Activated CD4-positive, CD25-positive, alpha-beta regulatory T cell treated with anti-CD3 and anti-CD28 coated beads, Interleukin-2, amount 50 U/mL, for 72 hours (primary cell): ENCODE measurements at regions not wholly inside any gene's neighbourhood (a gene's known extent, or its start where the extent isn't known, plus 50 kb on each side); places are given as distances from the start of the nearest gene placed in this dataset.

Experiments used
- DNase-seq: peaks from one replicate; pipeline ENCODE4 v3.0.0; 2021

GRCh38 chr3:117091676-117092075 is 382.1 kb downstream of the TUSC7 start:
- DNase-seq = no peak

DNA sequence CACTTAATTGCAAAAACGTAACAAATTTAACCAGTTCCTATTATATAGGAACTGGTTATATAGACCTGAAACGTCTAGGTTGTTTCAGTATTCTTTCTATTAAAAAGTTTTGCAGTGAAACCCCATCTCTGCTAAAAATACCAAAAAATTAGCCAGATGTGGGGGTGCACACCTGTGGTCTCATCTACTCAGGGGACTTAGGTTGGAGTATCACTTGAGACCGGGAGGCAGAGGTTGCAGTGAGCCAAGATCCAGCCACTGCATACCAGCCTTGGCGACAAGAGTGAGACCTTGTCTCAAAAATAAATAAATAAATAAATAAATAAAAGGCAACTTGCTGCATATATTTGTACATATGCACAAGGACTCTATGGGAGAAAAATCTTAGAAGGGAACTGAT is 387.0 kb downstream of the TUSC7 start:
- DNase-seq = no peak

DNA sequence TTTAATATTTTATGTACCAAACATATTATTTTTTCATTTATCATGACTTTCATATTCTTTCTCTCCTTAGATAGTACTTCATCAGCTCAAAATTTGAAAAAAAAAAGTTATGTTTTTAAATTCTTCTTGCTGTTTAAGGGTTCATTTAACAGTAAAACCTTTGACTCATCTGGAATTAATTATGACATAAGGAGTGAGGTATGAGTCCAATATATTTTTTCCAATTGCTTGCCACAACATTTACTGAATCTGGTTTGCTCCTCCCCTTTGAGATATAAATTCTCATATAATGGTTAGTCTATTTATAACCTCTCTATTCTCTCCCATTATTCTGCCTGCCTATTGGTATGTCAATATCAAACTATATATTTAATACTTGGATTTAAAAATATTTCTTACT is 387.8 kb downstream of the TUSC7 start:
- no peak for DNase-seq

GRCh38 chr3:117101697-117102096 is 392.1 kb downstream of the TUSC7 start:
- no peak for DNase-seq

- no peak for DNase-seq
Measured at GRCh38 chr3:117102426-117102825, 392.8 kb downstream of the TUSC7 start.

DNA sequence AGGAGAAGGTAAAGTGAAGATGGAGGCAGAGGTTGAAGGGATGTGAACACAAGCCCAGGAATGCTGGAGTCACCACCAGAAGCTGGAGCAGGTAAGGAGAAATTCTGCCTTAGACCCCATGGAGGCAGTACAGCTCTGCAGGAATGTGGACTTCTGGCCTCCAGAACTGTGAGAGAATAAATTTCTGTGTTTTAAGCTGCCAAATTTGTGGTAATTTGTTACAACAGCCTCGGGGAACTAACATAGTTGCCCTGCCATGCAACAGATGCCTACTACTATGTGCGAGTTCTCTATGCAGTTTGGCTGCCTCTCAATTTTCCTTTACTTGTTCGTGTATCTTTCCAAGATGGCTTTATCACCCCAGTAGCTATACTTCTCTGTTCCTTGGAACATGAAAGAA is 394.1 kb downstream of the TUSC7 start:
- DNase-seq = no peak

DNA sequence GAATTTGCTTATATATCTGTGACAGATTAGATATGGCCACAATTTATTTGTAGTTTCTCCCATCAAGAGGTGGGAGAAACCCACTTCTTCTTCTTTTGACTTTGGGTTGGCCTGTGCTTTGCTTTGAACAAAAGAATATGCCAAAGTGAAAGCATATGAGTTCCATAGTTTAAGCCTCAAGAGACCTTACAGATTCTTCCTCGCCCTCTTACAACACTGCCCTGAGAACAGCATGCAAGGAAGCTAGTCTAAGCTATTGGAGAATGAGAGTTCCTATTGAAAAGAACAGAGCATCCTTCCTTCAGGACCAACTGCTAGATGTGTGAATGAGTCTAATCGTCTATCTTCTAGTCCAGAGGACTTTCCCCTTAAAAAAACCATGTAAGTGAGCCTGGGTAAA is 394.8 kb downstream of the TUSC7 start:
- DNase-seq = no peak

GRCh38 chr3:117104792-117105191 is 395.2 kb downstream of the TUSC7 start:
- no peak for DNase-seq

DNA sequence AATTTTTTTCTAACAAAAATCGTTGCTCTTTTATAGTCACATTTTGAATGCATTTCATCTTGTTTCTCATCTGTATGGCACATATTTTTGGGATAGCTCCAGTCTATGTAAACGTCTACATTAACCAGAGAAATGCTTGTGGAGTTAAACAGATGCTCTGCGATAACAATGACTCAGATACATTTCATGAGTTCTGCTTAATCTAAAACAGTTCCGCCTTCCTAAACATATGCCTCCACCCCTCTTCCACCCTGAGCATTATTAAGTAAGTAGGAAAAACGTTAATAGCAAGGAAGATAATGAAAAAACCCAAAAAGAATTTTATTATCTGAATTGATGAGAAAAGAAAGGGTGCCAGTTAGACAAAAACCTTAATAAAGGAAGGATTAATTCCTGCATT is 396.1 kb downstream of the TUSC7 start:
- no peak for DNase-seq

- no peak for DNase-seq
Measured at GRCh38 chr3:117106396-117106795, 396.8 kb downstream of the TUSC7 start.

GRCh38 chr3:117107946-117108345 is 398.4 kb downstream of the TUSC7 start:
- DNase-seq = no peak

DNA sequence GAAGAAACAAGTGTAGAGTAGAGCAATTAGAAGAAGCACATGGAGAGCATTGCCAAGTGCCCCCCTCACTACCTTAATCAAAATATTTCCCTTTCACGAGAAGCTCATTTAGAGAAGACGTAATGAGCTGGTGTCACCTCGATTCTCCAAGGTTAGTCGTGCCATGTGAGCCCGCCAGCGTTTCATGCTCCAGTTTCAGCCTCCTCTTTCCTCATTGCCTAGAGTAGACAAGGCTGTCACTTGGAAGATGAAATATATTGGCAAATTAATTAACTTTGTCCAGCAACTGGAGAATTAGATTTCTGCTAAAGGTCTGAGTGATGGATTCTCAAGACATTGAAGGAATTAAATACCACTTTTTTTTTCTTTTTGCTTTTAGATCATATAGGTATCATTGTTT is 399.6 kb downstream of the TUSC7 start:
- DNase-seq = no peak

- DNase-seq = no peak
Measured at GRCh38 chr3:117114517-117115265, 405.1 kb downstream of the TUSC7 start.

DNA sequence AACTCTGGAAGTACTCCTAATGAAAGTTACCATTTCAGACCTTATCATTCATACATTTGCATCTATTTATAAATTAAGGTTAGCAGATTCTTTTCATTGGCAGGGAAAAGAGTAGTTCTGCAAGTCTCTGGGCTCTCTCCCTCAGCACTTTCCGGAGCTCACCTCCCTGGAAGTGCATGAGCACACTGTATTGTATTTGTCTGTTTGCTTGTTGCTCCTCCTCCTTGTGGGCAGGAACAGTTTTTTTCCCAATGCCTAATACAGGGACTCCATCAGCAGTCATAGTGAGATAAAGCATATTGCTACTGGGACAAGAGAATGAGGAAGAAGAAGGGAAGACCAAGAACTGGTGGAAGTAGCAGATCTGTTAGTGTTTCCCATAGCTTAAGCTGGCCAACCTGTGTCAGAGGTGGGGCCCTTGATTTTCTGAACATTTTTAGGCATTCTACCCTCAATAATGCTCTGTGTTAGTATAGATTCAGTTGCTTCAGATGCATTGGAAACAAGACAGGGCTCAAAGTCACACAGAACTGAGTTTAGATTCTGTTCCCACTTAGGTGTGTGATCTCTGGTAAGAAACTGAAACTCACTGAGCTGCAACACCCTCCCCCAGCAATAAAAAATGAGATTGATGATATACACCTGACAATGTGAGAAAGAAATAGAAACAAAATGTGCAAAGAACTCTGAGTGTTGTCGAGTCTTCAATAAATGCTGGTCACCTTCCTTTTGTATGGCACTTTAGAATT is 407.8 kb downstream of the TUSC7 start:
- DNase-seq = no peak

DNA sequence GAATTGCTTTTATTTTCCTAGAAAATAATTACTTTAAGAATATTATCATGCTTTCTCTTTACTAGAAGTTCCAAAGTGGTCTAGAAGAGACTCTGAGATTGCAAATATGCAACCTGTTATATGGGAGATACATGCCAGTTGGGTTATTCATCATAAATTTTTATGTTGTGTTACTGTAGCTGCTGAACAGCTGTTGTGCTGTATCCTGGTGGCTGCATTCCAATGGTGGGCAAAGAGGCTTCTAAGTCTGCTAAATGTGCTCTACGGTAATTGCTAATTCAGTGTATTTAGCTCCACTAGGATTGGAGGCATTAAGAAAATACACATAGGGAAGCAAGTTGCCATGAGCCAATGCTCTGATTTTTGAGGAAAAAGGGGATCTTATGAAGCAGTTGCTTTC is 409.0 kb downstream of the TUSC7 start:
- no peak for DNase-seq

GRCh38 chr3:117120014-117120413 is 410.4 kb downstream of the TUSC7 start:
- no peak for DNase-seq

DNA sequence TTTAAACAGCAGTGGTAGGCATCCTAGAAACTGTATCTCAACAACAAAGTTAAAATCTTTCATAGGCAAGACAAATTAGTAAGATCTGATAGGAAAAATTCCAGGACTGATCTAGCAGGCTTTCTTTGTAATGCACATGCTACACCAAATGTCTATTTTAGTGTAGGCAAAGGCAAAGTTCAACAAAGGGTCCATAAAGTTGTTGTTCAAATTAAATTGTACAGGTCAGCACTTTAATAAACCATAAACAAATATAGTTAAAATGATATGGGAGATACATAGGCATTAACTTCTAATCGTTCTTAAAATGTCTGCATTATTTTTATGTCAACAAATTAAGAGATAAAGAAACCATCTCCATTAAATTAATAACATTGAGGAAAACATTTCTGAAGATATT is 413.0 kb downstream of the TUSC7 start:
- DNase-seq = no peak

GRCh38 chr3:117126460-117126859 is 416.9 kb downstream of the TUSC7 start:
- no peak for DNase-seq

- no peak for DNase-seq
Measured at GRCh38 chr3:117126946-117127546, 417.5 kb downstream of the TUSC7 start.

GRCh38 chr3:117128133-117128532 is 418.6 kb downstream of the TUSC7 start:
- no peak for DNase-seq

DNA sequence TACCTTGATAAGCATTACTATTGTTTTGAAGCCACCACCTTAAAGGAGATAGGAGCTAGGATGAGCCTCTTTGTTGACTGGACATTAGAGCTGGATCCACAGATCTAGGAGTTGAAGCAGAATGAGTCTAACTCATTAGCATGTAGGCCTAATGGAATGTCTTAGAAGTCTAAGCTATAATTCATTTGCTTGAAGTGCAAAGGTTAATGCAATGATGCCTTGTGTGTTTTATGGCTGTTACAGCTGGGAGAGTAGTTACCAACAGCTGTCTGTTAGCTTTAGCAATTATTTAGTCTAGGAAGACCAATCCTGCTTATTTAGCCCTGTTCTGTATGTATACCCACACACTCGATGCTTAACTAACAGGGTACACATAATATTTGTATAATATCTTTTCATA is 419.3 kb downstream of the TUSC7 start:
- DNase-seq = no peak

DNA sequence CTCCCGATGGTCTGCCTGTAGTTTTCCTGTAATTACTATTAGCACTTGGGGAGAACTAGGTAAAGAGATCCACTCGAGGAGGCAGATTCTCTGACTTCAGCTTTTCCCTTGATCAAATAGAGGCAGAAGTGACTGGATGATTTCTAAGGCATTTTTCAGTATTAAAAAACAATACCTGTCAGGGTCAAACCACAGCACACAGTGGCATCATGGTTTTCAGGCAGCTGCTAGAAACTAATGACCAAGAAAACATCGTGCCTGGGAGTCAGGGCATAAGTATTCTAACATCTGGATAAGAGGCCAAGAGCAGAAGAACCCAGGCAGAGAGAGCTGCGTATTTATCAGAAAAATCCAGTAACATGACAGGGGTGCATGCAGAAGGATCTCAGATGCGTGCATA is 419.9 kb downstream of the TUSC7 start:
- DNase-seq = no peak

- no peak for DNase-seq
Measured at GRCh38 chr3:117130222-117130621, 420.6 kb downstream of the TUSC7 start.

DNA sequence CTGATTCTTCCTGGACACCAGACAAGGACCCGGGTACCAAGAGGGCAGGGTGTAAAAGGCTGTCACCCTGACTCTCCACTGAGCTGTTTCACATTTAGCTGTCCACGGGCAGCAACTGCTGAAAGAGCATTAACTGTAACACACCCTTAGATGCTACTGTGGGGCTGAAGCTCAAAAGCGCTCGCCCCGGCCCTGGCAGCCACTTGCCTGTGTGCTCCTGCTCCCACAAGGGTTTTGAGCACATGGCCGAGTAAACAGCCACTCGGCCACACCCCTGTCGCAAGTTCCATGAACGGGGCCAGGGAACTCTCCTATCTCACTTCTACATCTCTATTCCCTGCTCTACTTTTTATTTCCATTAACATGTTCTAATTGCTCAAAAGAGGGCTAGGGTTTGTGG is 421.7 kb downstream of the TUSC7 start:
- DNase-seq = no peak
